GM18517 (cell line): ENCODE measurements at regions not wholly inside any gene's neighbourhood (a gene's known extent, or its start where the extent isn't known, plus 50 kb on each side); places are given as distances from the start of the nearest gene placed in this dataset.

ENCODE experiments used
- ATAC-seq: cut with Tn5 transposase; IDR thresholded peaks from one replicate; pipeline ENCODE4 v1.9.1; 2021; ENCODE audit warnings: mild to moderate bottlenecking, moderate library complexity; ENCODE audit not compliant: unreplicated experiment

GRCh38 chr6:147711476-147711875 is 203.0 kb downstream of the SAMD5 start:
- no peak for ATAC-seq

GRCh38 chr6:147712841-147713240 is 204.4 kb downstream of the SAMD5 start:
- no peak for ATAC-seq

- no peak for ATAC-seq
Observed at GRCh38 chr6:147715035-147715434, 206.5 kb downstream of the SAMD5 start.

- no peak for ATAC-seq
Observed at GRCh38 chr6:147716434-147716833, 207.9 kb downstream of the SAMD5 start.

GRCh38 chr6:147717991-147718390 is 209.5 kb downstream of the SAMD5 start:
- no peak for ATAC-seq

GRCh38 chr6:147722158-147722557 is 213.7 kb downstream of the SAMD5 start:
- ATAC-seq: no peak

- no peak for ATAC-seq
Observed at GRCh38 chr6:147724454-147724853, 216.0 kb downstream of the SAMD5 start.

- no peak for ATAC-seq
Observed at GRCh38 chr6:147726342-147726741, 217.9 kb downstream of the SAMD5 start.

- no peak for ATAC-seq
Observed at GRCh38 chr6:147728903-147729302, 220.4 kb downstream of the SAMD5 start.

- no peak for ATAC-seq
Observed at GRCh38 chr6:147733686-147734085, 225.2 kb downstream of the SAMD5 start.

GRCh38 chr6:147734151-147734550 is 225.7 kb downstream of the SAMD5 start:
- ATAC-seq: no peak

GRCh38 chr6:147735924-147736323 is 227.4 kb downstream of the SAMD5 start:
- ATAC-seq: no peak

- ATAC-seq: no peak
Observed at GRCh38 chr6:147737115-147737514, 228.6 kb downstream of the SAMD5 start.

GRCh38 chr6:147738099-147738498 is 229.6 kb downstream of the SAMD5 start:
- no peak for ATAC-seq

GRCh38 chr6:147738516-147739162 is 230.1 kb downstream of the SAMD5 start:
- no peak for ATAC-seq

- ATAC-seq: no peak
Observed at GRCh38 chr6:147740326-147740725, 231.8 kb downstream of the SAMD5 start.

GRCh38 chr6:147740916-147741315 is 232.4 kb downstream of the SAMD5 start:
- ATAC-seq: no peak

GRCh38 chr6:147741389-147741788 is 232.9 kb downstream of the SAMD5 start:
- no peak for ATAC-seq

GRCh38 chr6:147742440-147742839 is 233.9 kb downstream of the SAMD5 start:
- no peak for ATAC-seq

- no peak for ATAC-seq
Observed at GRCh38 chr6:147744012-147744411, 235.5 kb downstream of the SAMD5 start.

- no peak for ATAC-seq
Observed at GRCh38 chr6:147749331-147749730, 240.8 kb downstream of the SAMD5 start.

GRCh38 chr6:147750413-147750812 is 241.9 kb downstream of the SAMD5 start:
- ATAC-seq: no peak

GRCh38 chr6:147751232-147751631 is 242.7 kb downstream of the SAMD5 start:
- ATAC-seq: no peak
